Fibroblast of pulmonary artery (primary cell): ENCODE measurements at regions not wholly inside any gene's neighbourhood (a gene's known extent, or its start where the extent isn't known, plus 50 kb on each side); places are given as distances from the start of the nearest gene placed in this dataset.

Experiments used
- DNase-seq: peaks from one replicate; pipeline ENCODE4 v3.0.0-alpha.2; 2010; ENCODE audit warnings: low read depth
- H3K4me3 ChIP-seq: replicated peaks from 2 replicates; pipeline ENCODE4 v1.5.1; 2011; ENCODE audit warnings: low read depth, mild to moderate bottlenecking, control low read depth, low read length, moderate library complexity
- TF ChIP-seq, protein P1 (sequence below): IDR thresholded peaks from 2 replicates; pipeline ENCODE4 v1.5.1; 2011; ENCODE audit warnings: mild to moderate bottlenecking, control low read depth, low read length, inconsistent platforms; ENCODE audit errors: missing control alignments

GRCh38 chr10:4671451-4672145 lies 154.4 kb upstream of the AKR1E2 start:
- H3K4me3 ChIP-seq: no peak overlapping the region
- TF ChIP-seq, protein P1, sequence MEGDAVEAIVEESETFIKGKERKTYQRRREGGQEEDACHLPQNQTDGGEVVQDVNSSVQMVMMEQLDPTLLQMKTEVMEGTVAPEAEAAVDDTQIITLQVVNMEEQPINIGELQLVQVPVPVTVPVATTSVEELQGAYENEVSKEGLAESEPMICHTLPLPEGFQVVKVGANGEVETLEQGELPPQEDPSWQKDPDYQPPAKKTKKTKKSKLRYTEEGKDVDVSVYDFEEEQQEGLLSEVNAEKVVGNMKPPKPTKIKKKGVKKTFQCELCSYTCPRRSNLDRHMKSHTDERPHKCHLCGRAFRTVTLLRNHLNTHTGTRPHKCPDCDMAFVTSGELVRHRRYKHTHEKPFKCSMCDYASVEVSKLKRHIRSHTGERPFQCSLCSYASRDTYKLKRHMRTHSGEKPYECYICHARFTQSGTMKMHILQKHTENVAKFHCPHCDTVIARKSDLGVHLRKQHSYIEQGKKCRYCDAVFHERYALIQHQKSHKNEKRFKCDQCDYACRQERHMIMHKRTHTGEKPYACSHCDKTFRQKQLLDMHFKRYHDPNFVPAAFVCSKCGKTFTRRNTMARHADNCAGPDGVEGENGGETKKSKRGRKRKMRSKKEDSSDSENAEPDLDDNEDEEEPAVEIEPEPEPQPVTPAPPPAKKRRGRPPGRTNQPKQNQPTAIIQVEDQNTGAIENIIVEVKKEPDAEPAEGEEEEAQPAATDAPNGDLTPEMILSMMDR: no peak
- no peak for DNase-seq

- no peak overlapping the region for H3K4me3 ChIP-seq
- DNase-seq: peak; percentile 76
- TF ChIP-seq, protein P1: no peak
Measured at GRCh38 chr10:4670737-4671136, 155.3 kb upstream of the AKR1E2 start.

- TF ChIP-seq, protein P1: no peak
- no peak for DNase-seq
- no peak overlapping the region for H3K4me3 ChIP-seq
Measured at GRCh38 chr10:4669585-4669984, 156.4 kb upstream of the AKR1E2 start.

DNA sequence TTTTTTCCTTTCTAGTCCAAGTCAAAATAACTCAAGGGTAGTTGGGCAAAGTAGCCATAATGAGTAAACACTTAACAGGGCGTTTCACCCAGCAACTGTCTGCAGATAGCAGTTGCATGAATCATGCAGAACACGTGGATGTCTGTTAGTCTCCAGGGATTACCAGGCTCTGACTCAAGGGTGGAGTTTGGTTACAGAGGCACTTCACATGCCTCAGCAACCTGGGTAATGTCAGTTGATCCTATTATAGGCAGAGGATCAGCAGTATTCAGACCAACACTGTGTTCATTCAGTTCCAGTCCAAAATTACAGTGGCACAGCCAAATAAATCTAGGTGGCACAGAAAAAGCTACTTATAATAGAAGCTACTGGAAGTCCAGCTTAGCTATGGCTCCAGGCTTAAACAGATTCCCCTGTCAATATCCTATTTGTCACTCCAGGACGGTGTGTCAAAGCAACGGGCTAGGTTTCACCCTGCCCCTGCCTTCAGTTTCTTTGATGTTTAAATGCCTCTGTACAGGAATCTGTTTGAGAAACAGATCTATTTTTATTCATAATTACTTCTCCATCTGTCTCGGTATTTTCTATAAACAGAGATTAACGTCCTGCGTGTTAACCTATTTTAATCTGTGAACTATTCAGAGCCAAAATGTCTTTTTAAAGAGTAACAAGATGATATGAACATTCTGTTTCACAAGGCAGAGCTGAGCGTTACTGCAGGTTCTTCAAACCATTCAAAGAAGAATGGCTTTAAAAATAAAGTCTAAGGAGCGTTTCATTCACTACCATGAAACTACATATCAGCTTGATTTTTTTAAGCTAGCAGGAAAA lies 162.6 kb upstream of the AKR1E2 start:
- H3K4me3 ChIP-seq: no peak overlapping the region
- TF ChIP-seq, protein P1: no peak
- DNase-seq: peak; percentile 99

DNA sequence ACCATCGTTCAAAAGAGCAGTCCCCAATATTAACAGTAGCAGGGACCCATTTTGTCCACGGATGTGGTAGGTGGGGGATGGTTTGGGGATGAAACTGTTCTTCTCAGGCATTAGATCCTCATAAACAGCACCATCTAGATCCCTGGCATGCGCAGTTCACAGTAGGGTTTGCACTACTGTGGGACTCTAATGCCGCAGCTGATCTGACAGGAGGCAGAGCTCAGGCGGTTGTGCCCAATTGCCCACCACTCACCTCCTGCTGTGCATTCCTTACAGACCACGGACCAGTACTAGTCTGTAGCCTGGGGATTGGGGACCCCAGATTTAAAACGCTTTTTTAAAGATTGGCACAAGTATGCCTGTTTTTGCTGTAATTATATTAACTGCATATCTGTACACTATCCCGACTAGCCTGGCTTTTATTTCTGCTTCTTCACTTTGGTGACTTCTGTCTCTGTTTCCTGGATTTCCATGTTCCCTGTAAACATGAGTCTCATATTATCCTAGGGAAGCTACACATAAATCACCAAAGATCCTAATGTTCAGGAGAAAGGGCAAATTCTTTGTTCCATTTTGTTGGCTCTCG lies 163.3 kb upstream of the AKR1E2 start:
- no peak for DNase-seq
- H3K4me3 ChIP-seq: no peak overlapping the region
- TF ChIP-seq, protein P1: no peak

DNA sequence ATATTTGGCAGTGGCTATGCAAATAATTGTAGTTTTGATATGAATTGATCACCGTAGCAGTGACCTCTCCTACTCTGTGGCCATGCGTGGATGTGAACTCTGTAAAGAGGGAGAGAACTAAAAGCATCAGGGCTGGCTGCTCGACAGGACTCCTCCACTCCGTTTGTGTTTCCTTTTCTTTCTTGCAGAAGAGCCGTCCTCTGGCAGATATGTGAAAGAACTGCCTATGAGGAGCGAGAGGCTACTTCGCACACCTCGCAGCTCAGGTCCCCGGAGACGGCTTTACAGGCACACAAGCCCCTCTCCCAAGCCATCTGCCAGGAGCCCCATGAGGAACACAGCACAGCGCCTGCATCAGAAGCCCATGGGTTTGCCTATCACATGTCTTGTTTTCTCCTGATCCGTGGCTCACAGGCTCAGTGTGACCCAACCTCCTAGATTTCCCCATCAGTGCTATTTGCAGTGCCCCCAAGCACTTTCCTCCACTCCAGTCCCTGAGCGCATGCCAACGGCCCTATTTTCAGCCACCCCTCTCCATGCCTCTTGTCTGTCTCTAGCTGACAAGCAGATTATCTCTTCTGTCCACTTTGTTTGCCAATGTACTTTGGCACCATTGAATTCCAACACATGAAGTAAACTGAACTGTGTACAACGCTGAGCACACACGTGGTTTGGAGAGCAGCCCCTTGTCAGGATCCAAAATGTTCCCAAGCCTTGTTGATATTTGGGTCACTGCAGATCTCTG lies 164.3 kb upstream of the AKR1E2 start:
- no peak overlapping the region for H3K4me3 ChIP-seq
- no peak for DNase-seq
- TF ChIP-seq, protein P1: no peak
